Vagina (tissue), 2 donors: ENCODE measurements at regions not wholly inside any gene's neighbourhood (a gene's known extent, or its start where the extent isn't known, plus 50 kb on each side); places are given as distances from the start of the nearest gene placed in this dataset.

Source experiments
- CTCF ChIP-seq, 3 experiments: fragments of 450-650 bp in 2 of 3; fragments of 200-600 bp in 1 of 3; sonication (generic) in 1 of 3; IDR thresholded peaks; one replicate each; pipeline ENCODE4 v1.5.1; 2017 to 2019; ENCODE audit warnings: antibody characterized with exemption in 3 of 3, mild to moderate bottlenecking in 2 of 3, moderate library complexity in 2 of 3
- POLR2A ChIP-seq, 2 donors: fragments of 450-650 bp; IDR thresholded peaks; one replicate each; pipeline ENCODE4 v1.6.1; 2017; ENCODE audit warnings: antibody characterized with exemption in 2 of 2, mild to moderate bottlenecking in 2 of 2, moderate library complexity in 2 of 2
- POLR2AphosphoS5 ChIP-seq, 2 donors: sonication (generic); formaldehyde crosslinking; IDR thresholded peaks; one replicate each; pipeline ENCODE4 v1.9.0; 2017; ENCODE audit warnings: antibody characterized with exemption in 2 of 2, mild to moderate bottlenecking in 2 of 2, low read depth in 1 of 2; ENCODE audit not compliant: insufficient read depth in 1 of 2

- no peak for TF ChIP-seq CTCF (IDR thresholded peaks at IDR 0.05)
- no peak for TF ChIP-seq POLR2AphosphoS5 (IDR thresholded peaks at IDR 0.05; ENCODE audit: insufficient read depth in 1 of 2, low read depth in 1 of 2)
- TF ChIP-seq POLR2A (IDR thresholded peaks at IDR 0.05) = no peak
Observed at GRCh38 chr4:92237559-92237958, 66.2 kb upstream of the GRID2 start.
